Endodermal cell (in vitro differentiated cells): ENCODE measurements at regions not wholly inside any gene's neighbourhood (a gene's known extent, or its start where the extent isn't known, plus 50 kb on each side); places are given as distances from the start of the nearest gene placed in this dataset.

ENCODE experiments used
- DNase-seq: peaks from one replicate; pipeline ENCODE4 v3.0.0-alpha.2; 2017
- H3K27ac ChIP-seq: 2 replicates; pipeline ENCODE4 v1.5.1; 2013; ENCODE audit warnings: mild to moderate bottlenecking, low read depth, low read length, moderate library complexity
- H3K27me3 ChIP-seq: 2 replicates; pipeline ENCODE4 v1.6.1; 2013; ENCODE audit warnings: mild to moderate bottlenecking, low read length, moderate library complexity; ENCODE audit not compliant: insufficient read depth, control insufficient read depth, poor library complexity, severe bottlenecking
- H3K36me3 ChIP-seq: 2 replicates; pipeline ENCODE4 v1.7.0; 2013; ENCODE audit warnings: mild to moderate bottlenecking, low read length, moderate library complexity; ENCODE audit not compliant: control insufficient read depth, insufficient read depth
- H3K4me1 ChIP-seq: one replicate; pipeline ENCODE4 v1.7.0; 2013; ENCODE audit warnings: low read length; ENCODE audit not compliant: control insufficient read depth, insufficient read depth
- H3K4me3 ChIP-seq: 2 replicates; pipeline ENCODE4 v1.5.1; 2013; ENCODE audit warnings: mild to moderate bottlenecking, low read length, moderate library complexity
- H3K9ac ChIP-seq: 2 replicates; pipeline ENCODE4 v1.6.1; 2013; ENCODE audit warnings: mild to moderate bottlenecking, low read length, moderate library complexity; ENCODE audit not compliant: poor library complexity, severe bottlenecking; ENCODE audit errors: extremely low read depth
- H3K9me3 ChIP-seq: 2 replicates; pipeline ENCODE4 v1.6.1; 2013; ENCODE audit warnings: mild to moderate bottlenecking, low read length, moderate library complexity; ENCODE audit not compliant: control insufficient read depth
- H3K27ac Mint-ChIP-seq: 2 replicates; pipeline ENCODE4 v1.8.0; 2020; ENCODE audit warnings: mixed read lengths
- H3K27me3 Mint-ChIP-seq: 2 replicates; pipeline ENCODE4 v1.8.0; 2021; ENCODE audit warnings: mild to moderate bottlenecking, mixed read lengths; ENCODE audit not compliant: insufficient read depth
- H3K36me3 Mint-ChIP-seq: 2 replicates; pipeline ENCODE4 v1.8.0; 2020; ENCODE audit warnings: low read depth, mixed read lengths
- H3K4me1 Mint-ChIP-seq: 2 replicates; pipeline ENCODE4 v1.8.0; 2020; ENCODE audit warnings: mixed read lengths
- H3K4me3 Mint-ChIP-seq: 2 replicates; pipeline ENCODE4 v1.8.0; 2020; ENCODE audit warnings: mild to moderate bottlenecking, moderate library complexity, mixed read lengths
- H3K9me3 Mint-ChIP-seq: 2 replicates; pipeline ENCODE4 v1.8.0; 2020; ENCODE audit warnings: mild to moderate bottlenecking, mixed read lengths
- WGBS, 2 experiments: methylation state at CpG; one replicate each; pipeline versions ENCODE4 v1.1.5 to v1.1.7; 2013; ENCODE audit warnings: missing lambda C conversion rate in 2 of 2, mixed read lengths in 1 of 2; ENCODE audit not compliant: insufficient coverage in 1 of 2, insufficient read length in 1 of 2; 5-methylcytosine and 5-hydroxymethylcytosine counted together
- TF ChIP-seq, protein P1 (sequence below): fragments of 200-600 bp; sonication (generic); conservative IDR thresholded peaks from 2 replicates; pipeline ENCODE4 v1.5.0; 2021; ENCODE audit warnings: antibody characterized with exemption, mild to moderate bottlenecking

DNA sequence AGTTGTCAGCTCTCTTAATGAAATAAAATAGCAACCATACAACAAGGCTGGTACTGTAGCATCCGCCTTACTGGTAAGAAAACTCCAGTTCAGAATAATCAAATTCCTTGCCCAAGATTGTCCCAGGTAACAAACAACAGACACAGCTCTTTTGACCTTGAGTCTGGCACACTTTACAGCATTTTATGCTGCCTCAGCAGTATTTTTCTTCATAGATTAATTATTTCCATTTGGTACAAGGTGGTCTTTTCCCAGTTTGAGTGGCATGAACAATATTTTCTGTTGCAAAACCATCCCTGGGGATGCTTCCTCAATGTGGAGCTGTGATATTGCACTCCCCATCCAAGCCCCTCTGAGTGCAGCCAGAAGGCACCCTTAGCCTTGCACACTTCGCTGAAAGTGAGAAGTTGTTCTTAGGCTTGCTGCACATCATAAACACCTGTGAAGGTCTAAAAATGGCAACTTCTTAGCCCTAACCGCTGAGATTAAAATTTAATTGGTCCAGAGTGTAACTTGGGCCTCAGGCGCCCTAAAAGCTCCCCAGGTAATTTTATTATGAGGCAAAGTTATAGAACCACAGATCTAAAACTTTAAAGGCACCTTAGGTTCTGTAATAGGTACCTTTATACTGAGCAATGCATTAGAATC, 523.3 kb downstream of the CMPK2 start:
- Histone ChIP-seq H3K4me1 (no peaks in the 10 kb centered on the region), H3K9ac (no peak overlapping the region), H3K4me3 (no peak overlapping the region), H3K9me3 (no peaks in the 10 kb centered on the region), H3K27me3 (no peaks in the 10 kb centered on the region), H3K36me3 (no peaks in the 10 kb centered on the region), H3K27ac (no peak overlapping the region)
- Mint-ChIP-seq H3K4me3 (no peak overlapping the region), H3K36me3 (no peaks in the 10 kb centered on the region), H3K27ac (no peak overlapping the region), H3K4me1 (no peaks in the 10 kb centered on the region), H3K27me3 (no peaks in the 10 kb centered on the region), H3K9me3 (no peaks in the 10 kb centered on the region)
- TF ChIP-seq, protein P1, sequence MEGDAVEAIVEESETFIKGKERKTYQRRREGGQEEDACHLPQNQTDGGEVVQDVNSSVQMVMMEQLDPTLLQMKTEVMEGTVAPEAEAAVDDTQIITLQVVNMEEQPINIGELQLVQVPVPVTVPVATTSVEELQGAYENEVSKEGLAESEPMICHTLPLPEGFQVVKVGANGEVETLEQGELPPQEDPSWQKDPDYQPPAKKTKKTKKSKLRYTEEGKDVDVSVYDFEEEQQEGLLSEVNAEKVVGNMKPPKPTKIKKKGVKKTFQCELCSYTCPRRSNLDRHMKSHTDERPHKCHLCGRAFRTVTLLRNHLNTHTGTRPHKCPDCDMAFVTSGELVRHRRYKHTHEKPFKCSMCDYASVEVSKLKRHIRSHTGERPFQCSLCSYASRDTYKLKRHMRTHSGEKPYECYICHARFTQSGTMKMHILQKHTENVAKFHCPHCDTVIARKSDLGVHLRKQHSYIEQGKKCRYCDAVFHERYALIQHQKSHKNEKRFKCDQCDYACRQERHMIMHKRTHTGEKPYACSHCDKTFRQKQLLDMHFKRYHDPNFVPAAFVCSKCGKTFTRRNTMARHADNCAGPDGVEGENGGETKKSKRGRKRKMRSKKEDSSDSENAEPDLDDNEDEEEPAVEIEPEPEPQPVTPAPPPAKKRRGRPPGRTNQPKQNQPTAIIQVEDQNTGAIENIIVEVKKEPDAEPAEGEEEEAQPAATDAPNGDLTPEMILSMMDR, result no peak
- DNase-seq, result no peak
- 86 to 91% methylated on average over 3 to 4 of the region's 4 CpGs for WGBS, 2 experiments

DNA sequence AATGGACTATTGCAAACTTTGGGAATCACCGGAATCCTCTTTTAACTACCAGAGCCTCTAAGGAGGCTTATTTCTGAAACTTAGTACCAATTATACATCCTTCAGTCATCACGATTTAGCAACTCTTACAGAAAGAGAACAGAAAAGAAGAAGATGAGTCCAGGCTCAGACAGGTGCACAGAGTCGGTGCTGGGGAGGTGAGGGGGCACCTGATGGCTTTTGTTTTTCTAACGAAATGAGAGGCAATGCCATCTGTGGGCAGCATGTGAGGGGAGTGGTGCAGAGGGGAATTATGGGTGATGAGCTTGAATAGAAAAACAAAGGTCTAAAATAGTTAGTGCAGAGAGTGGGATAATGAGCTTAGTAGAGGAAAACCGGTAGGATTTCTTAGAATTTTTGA, 522.6 kb downstream of the CMPK2 start:
- Mint-ChIP-seq H3K27me3 (no peaks in the 10 kb centered on the region), H3K27ac (no peak overlapping the region), H3K36me3 (no peaks in the 10 kb centered on the region), H3K9me3 (no peaks in the 10 kb centered on the region), H3K4me1 (no peaks in the 10 kb centered on the region), H3K4me3 (no peak overlapping the region)
- Histone ChIP-seq H3K9me3 (no peaks in the 10 kb centered on the region), H3K9ac (no peak overlapping the region), H3K27me3 (no peaks in the 10 kb centered on the region), H3K36me3 (no peaks in the 10 kb centered on the region), H3K4me1 (no peaks in the 10 kb centered on the region), H3K27ac (no peak overlapping the region), H3K4me3 (no peak overlapping the region)
- no peak for DNase-seq
- WGBS, 2 experiments, result 93 to 96% methylated on average over 5 of the region's 5 CpGs
- TF ChIP-seq, protein P1, result no peak

DNA sequence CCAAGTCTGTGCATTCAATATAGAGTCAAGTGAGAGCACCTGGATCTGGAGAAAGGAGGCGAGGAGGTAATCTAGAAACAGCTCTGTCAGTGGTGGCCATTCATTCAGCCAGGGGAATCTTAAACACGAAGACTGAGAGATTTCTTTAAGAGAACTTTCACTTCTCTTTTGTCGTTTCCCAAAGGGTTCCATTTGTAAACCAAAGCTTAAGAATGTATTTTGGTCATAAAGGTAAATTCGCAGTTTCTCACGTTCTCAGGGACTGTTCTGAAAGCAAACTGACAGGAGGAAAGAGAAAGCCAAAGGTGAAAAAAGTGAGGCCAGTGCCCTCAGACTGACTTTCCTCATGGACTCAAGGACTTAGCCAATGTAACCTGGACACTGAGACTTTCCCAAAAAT, 513.5 kb downstream of the CMPK2 start:
- no peak overlapping the region for H3K4me3 ChIP-seq
- H3K36me3 ChIP-seq, result no peaks in the 10 kb centered on the region
- H3K4me1 ChIP-seq, result no peaks in the 10 kb centered on the region
- H3K9me3 ChIP-seq, result no peaks in the 10 kb centered on the region
- DNase-seq, result no peak
- H3K27ac ChIP-seq, result no peak overlapping the region
- Mint-ChIP-seq H3K4me3 (no peak overlapping the region), H3K9me3 (no peaks in the 10 kb centered on the region), H3K36me3 (no peaks in the 10 kb centered on the region), H3K27me3 (no peaks in the 10 kb centered on the region), H3K4me1 (peaks cover 7% of the 10 kb centered on the region), H3K27ac (no peak overlapping the region)
- H3K27me3 ChIP-seq, result no peaks in the 10 kb centered on the region
- 88 to 97% methylated on average over 4 to 5 of the region's 5 CpGs for WGBS, 2 experiments
- no peak overlapping the region for H3K9ac ChIP-seq
- TF ChIP-seq, protein P1, result no peak
